Fibroblast of peridontal ligament (primary cell): ENCODE measurements at regions not wholly inside any gene's neighbourhood (a gene's known extent, or its start where the extent isn't known, plus 50 kb on each side); places are given as distances from the start of the nearest gene placed in this dataset.

Experiments
- DNase-seq: peaks from one replicate; pipeline ENCODE4 v3.0.0-alpha.2; 2010; ENCODE audit errors: extremely low read depth

DNA sequence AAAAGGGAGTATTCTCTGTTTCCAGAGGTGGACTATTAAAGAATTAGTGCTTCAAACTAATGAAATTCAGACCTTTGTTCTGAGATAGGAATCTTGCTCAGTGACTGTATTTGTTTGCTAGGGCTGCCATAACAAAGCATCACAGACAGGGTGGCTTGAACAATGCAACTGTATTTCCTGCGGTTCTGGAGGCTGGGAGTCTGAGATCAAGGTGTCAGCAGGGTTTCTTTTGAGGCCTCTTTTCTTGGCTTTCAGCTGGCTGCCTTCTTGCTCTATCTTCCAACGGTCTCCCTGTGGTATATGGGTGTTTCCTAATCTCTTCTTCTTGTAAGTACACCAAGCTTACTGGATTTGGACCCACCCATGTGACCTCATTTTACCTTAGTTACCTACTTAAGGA, 264.6 kb upstream of the PROX1 start:
- no peak for DNase-seq

DNA sequence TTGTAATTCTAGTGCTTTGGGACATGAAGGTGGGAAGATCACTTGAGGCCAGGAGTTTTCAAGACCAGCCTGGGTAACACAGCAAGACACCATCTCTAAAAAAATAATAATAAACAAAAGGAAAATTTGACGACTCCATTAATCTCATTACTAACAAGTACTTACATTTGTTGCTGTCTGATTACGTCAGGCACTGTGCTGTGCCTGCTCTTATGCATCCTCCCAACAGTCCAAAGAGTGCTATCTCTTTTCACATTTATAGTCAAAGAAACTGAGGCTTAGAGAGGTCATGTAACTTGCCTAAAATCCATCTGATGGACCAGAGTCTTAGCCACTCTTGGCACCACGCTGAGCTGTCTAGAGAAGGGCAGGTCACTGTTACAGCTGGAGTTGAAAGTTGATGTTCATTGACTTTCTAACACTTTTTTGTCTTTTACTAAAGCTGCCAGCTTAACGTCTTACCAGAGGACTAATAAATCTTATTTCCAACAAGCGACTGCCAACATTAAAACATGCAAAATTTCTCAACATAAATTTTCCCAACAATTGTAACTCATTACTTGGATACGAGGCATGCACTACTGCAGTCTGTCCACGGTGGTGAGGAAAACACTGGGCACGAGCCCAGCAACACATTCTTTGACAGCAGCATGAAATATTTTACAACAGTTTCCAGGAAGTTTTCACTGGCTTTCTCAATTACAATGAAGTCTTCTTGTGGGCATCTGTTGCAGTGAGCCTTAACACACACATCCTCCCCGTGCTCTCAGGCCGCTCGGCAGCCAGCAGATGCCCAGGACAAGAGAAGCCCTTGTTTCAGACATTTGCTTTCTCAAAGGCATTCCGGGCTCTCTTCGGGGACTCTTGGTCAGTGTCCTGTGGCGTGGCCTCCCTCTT, 262.9 kb upstream of the PROX1 start:
- DNase-seq, result peak; percentile 0

DNA sequence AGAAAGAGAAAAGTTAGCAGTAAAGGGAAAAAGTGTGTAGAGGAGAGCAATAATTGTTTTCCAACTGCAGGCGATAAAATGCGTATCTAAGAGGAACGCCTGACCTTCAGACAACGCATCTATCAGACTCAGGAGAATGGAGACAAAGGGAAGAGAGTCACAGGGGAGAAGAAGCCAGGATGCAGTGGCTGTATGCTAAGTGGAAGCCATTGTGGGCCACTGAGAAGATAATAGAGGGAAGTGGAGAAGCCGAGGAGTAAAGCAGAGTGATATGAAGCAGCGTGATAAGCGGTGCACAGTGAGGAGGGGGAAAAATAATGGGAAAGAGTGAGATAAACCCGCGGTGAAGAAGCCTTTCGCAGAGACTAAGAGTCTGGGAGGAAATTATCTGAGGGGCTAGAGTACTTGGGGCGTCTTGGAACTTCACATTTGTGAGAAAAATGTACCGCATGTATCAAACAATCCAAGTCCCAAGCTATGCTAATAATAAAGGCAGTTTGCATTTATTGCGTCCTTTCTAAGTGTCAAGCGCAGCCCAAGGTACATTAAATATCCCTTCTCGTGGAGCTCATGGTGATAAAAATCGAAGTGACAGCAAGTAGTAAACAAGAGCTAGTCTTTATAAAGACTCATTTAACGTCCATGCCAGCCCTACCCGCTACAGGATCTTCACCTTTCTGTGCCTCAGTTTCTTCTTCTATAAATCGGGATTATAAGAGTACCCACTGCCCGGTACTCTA, 259.8 kb upstream of the PROX1 start:
- no peak for DNase-seq

DNA sequence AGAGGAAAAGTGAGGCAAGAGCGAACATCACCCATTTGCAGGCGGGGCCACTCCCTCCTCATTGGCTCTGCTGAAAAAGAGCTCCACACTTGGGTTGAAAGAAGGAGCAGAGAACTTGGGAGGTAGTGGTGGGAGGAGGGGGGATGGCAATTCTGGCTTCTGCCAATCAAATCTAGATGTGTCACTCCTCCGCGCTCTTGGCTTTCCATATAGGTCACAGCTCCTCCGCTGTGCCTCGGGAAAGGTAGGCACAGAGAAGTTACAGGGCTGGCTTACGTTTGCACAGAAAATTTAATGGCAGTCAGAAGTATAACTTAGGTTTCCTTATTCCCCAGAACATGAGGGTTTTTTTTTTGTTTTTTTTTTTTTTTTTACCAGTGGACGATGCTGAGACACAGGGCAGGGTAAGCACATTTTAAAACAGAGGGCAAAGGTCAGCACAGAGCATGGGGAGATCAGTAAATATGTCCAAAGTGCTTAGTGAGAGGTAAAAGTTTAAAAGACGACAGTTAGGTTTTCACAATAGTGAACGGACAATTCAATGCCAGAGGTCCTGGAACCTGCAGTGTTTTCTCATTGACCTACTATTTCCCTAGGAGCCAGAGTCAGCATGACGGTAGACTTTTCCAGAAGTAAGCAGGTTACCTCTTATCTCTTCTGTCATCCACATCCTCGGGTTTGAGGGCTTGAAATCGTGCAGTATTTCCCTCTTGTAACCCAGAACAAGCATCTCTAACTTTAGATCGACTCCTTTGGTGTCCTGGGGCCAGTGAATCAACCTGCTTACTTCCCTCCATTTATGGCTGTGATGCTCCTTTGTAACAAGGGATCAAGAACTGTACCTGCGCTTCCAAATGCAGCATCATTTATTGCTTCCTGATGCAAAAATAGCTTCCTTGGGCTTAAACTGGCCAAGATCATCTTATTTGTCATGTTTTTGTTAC, 258.9 kb upstream of the PROX1 start:
- no peak for DNase-seq

DNA sequence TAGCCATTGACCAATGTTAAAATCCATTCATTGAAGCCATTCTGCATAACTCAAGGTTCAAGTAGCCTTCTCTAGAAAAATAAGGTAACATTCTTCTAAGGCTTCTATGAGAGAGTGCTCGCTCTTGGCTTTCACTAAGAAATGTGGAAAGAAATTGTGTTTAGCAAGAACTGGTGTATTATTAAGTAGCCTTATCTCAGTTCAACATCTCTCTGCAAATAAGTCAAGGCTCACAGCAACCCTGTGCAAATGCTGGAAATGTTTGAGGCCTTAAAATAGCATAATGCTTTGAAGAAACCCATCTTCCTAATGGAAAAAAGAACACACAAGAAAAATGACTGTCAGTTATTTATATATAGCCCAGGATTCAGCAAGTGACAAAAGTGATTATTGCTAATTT, 254.1 kb upstream of the PROX1 start:
- DNase-seq, result no peak

DNA sequence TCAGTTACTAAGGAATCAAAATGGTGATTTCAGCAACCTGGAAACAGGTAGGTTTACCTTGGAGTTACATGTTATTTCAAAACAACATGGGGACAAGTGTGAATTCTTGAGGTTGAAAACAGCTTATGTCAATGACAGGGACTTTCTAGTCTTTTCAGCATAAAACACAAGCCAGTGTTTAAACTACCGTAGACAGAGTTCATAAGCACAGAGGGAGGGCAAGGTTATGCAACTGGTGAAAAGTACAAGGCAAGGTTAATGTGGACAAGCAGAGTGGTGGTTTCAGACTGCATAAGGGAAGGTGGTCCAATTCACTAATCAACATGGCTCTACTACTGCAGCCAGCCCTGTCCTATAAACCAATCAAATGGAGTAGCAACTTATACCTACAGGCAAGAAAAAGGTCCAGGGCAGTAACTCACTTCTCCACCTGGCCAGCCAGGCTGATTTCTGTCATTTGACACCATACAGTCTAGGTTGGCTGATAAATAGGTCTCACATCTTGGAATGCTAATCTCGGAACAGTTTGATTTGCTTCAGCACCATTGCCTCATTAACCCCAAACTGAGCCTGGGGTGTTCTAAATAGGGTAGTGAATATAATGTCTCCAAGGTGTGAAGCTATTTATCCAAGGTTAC, 250.3 kb upstream of the PROX1 start:
- no peak for DNase-seq

DNA sequence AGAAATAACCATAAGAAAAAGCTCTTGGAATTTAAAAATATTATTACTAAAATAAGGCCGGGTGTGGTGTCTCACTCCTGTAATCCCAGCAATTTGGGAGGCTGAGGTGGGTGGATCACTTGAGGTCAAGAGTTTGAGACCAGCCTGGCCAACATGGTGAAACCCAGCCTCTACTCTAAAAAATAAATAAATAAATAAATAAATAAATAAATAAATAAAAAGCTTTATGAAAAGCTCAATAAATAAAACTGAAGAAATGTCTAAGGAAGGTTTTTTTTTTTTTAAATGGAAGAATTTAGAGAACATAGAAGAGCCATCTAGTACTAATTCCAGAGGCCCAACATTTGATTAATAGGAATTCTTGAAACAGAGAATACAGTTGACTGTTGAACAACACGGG, 249.1 kb upstream of the PROX1 start:
- no peak for DNase-seq

DNA sequence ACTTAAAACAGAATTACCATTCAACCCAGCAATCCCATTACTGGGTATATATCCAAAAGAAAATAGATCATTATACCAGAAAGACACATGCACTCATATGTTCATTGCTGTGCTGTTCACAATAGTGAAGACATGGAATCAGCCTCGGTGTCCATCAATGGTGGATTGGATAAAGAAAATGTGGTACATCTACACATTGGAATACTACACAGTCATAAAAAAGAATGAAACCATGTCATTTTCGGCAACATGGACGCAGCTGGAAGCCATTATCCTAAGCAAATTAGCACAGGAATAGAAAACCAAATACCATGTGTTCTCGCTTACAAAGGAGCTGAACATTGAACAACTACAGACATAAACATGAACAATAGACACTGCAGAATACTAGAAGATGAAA, 244.8 kb upstream of the PROX1 start:
- no peak for DNase-seq

DNA sequence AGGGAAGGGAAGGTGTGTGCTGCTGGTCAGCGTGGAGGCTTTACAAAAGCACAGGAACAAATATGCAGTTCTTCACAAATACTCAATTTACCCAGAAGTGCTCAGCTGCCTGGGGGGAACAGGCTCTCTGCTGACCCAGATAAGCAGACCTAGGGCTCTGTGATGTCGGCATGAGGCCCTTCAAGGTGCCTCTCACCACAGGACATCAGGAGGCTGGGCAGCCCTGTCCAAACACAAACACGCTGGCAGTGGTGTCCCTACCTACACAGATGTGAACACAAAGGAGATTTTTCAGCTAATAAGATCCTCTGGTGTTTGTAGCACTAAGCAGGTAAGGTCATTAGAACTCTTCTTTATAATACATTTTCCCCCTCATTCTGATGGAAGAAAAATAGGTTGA, 243.0 kb upstream of the PROX1 start:
- no peak for DNase-seq

DNA sequence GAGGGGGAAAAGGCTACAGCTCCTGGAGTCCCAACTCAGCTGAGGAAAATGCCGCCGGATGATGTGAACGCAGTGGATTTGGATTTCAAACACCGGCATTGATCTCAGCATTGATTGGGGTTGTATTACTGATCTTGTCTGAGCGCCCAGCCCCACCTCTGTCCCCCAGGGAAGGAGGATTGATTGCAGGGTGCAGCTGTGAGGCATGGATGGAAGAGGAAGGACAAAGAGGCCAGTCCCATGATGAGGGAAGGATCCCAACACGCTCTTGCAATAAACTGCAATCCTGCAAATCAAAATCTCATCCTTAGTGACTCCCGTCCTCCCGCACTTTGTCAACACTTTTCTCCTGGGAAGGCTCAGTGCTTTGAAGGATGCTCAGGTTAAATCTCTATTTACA, 242.3 kb upstream of the PROX1 start:
- DNase-seq, result no peak

DNA sequence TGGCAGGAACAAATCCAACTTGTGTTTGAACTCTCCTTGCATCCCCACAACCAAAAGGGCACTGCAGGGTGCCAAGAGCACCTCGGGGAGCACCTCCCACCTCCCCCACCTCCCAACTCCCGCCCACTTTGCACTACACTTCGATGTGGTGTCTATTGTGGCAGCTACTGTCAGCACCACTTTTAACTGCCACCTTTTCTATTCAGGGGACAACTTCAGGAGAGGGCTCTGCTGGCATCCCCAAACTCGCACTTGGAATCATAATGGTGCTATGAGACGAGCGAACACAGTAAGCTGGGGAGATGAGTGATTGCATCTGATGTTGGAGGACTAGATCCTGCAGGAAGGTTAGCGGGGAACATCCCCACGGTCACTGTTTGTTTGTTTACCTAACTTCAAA, 238.2 kb upstream of the PROX1 start:
- DNase-seq, result no peak

DNA sequence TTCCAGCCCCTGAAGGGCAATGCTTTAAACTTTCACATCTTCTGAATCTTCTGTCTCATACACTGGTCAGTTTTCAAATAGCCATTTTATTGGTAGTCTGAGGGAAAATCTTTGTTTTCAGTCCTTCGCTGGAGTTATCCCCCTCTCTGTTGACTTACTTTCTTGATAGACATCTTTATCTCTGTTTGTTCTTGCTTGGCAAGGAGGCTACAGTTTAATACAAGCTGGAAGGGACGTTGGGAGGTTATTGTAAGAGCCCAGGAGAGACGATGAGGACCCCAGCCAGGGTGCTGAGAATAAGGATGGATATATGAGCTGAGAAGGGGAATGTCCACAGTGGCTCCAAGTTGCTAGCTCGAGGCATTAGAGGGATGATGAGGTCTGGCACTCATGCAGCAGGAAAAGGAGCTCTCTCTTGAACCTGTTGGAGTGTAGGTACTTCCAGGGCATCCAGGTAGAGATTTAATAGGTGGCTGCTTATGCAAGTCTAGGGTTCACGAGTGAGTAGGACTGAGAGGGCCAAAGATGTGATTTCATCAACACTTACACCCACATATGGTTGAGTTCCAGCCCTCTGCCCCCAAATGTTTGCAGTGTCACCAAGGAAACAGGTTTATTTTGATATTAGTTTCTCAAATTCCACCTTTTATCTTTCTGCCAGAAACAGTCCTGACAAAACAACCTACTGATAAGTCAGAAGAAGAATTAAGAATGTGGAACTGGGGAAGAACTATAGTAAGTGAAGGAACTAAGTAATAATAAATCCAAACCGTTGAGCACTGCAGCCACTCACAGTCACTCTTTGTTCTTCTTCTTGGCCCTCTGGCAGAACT, 237.3 kb upstream of the PROX1 start:
- no peak for DNase-seq

DNA sequence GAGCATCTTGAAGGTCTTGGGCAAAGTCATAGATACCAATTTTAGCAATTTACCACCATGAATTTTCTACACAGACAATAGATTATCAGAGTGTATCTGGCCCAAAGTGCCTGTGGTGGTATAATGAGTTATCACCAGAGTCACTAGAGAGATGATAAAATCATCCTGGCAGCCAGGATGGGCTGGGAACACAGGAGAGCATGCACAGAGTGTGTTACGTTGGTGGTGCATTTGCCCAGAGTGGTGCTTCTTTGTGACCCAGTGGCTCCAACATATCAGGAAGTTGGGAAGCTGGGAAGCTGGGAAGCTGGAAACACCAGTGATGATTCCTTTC, 236.7 kb upstream of the PROX1 start:
- no peak for DNase-seq

DNA sequence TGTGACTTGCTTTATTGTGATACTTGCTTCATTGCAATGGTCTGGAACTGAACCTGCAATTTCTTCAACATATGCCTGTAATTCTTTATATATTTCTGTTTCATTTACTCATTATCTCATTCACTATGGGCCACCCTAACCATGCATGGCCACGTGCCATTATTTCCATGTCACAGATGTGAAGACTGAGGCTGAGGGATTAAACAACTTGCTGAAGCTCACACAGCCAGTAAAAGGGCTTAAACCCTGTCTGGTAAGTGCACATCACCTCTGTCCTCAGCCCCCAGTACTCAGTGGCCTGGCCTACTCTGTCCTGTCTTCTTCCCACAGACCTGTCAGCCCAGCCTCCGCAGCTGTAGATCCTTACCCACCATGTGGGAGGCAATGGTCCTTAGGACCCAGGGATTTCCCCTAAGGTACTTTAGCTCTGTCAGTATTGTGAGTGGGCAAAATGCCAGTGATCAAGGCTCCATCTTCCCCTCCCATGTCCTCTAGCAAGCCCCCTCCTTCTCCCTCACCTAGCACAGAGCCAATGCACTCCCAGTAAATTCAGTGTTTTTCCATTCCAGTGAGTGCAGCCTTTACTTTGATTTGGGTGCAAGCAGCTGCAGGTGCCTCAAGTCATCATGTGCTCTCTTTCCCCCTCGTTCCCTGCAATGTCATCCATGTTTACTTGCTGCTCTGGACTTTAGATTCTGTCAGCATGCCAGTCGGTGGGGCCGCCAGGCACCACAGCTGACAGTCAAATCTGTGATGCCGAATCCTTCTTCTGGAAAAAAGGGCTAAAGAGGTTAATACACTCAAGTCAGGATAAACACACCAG, 228.2 kb upstream of the PROX1 start:
- DNase-seq, result no peak

DNA sequence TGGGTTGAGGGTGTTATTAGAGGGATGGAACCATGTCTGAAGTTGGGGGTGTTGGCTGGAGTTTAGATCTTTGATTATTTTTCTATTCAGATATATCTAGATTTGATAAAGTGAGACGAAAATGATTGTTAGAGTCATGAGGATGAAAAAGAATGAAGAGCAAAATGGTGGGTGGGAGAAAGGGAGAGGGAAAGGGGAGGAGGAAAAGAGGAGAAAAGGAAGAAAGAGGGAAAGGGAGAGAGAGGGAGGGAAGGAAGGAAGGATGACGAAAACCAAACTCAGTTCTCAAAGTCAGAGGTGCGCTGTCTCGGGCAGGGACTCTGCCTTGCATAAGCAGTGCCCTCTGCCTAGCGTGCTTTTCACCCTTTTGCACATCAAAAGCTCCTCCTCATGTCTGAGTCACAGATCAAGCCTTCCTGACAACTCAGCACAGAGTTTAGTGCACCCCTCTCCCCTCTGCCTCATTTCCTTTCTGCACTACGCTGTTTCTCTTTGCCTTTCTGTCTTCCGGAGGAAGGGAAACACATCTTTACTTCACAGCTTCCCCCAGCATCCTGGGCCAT, 225.8 kb upstream of the PROX1 start:
- no peak for DNase-seq

DNA sequence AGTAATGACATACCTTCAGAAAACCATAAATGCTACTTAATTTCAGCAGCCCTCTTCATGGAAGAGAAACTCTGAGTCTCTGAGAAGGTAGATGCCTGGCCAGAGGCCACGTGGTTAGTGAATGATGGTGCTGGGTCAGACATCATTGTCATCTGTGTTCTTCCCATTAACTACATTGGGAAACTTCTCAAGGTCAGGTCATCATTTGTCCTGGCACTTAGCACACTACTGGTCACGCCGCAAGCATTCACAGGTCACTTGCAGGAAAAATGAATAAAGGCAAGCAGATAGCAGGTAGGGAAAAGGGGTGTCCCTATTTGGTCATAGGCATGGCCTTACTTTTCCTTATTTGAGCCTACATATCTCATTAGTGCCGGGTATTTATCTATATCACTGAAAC, 220.1 kb upstream of the PROX1 start:
- DNase-seq, result no peak

DNA sequence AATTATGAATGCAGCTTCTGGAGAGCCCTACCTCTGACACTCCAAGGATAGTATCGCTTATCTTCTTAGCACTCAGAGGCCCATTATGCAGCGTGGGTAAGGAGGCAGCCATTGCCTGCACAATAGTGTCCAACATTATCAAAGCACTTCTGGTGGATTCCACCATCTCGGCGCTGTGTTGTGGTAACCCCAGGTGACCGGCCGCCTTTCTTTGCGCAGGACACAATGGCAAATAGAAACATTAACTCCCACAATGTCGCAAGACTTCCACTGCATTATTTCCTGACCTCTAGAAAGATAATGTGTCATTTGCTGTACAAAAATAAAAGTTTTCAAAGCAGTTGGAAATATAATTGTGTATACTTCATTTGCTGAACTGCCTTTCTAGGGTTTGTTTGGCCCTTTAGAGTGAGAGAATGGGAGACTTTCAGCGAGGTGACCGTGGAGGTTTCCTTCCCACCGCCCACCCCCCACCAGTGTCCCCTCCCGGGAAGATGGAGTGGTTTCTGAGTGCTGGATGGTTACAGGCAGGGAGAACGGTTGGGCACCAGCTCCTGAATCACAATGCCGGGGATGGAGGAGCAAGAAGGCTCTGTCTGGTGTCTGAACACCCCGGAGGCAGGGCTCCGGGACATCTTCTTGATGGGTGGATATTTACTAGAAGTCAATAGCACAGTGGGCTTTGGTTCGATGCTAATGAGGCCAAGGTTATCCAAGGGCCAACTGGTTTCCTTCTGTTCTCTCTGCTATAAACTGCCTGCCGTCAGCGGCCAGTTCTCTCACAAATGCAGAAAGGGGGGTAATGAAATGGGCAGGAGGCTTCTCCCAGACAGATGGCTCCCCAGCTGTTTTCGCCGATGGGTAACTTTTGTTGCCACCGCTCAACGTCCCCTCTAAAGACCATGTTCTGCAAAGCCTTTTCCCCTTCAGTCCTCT, 215.4 kb upstream of the PROX1 start:
- no peak for DNase-seq

DNA sequence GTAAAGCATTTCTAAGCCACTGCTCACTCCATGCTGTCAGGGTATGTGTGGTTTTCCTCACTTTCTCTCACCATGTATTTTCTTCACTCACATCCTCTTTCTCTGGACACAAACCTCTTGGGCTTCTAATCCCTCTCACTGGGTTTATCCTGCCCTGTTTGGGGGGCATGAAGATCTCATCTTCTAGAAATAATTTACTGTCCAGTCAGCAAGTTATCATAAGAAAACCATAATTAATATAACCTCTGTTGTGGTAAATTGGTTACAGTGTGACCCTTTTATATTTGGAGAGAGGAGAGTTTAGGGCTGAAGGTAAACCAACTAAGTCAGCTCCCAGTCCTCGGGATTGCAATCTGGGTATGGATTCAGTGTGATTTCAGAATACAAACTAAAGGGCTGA, 213.8 kb upstream of the PROX1 start:
- DNase-seq, result no peak

DNA sequence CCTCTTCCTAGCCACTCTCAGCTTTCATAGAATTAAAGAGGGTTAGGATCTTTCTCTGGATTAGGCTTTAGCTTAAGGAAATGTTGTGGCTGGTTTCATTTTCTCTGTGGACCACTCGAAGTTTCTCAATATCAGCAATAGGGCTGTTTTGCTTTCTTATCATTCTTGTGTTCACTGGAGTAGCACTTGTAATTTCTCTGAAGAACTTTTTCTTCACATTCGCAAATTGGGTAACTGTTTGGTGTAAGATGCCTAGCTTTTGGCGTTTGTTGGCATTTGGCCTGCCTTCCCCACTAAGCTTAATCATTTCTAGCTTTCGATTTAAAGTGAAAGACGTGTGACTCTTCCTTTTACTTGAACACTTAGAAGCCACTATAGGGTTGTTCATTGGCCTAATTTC, 210.8 kb upstream of the PROX1 start:
- no peak for DNase-seq
